K562 (cell line): ENCODE measurements at regions not wholly inside any gene's neighbourhood (a gene's known extent, or its start where the extent isn't known, plus 50 kb on each side); places are given as distances from the start of the nearest gene placed in this dataset.

ENCODE experiments used
- CREB1 ChIP-seq, 2 experiments: sonication (generic) in 1 of 2; formaldehyde crosslinking in 1 of 2; IDR thresholded peaks; 2 replicates each; pipeline versions ENCODE4 v1.6.1 to v1.8.0; 2012 to 2022; ENCODE audit warnings: inconsistent platforms in 1 of 2, mild to moderate bottlenecking in 1 of 2, missing genetic modification reagents in 1 of 2, moderate library complexity in 1 of 2
- GABPA ChIP-seq: fragments of 200-800 bp; sonication (Bioruptor generic); conservative IDR thresholded peaks from 2 replicates; pipeline ENCODE4 v1.6.1; 2016; ENCODE audit warnings: low read depth, missing genetic modification characterization, missing compliant biosample characterization
- JUNB ChIP-seq: fragments of 450-650 bp; formaldehyde crosslinking; conservative IDR thresholded peaks from 2 replicates; pipeline ENCODE4 v1.4.0; 2020; ENCODE audit warnings: mild to moderate bottlenecking
- SMAD3 ChIP-seq: fragments of 450-650 bp; formaldehyde crosslinking; conservative IDR thresholded peaks from 2 replicates; pipeline ENCODE4 v1.4.0; 2020; ENCODE audit warnings: mild to moderate bottlenecking
- YY1 ChIP-seq, 3 experiments: IDR thresholded peaks; 2 replicates each; pipeline ENCODE4 v1.6.1; 2011; ENCODE audit warnings: low read length in 2 of 3, mild to moderate bottlenecking in 2 of 3, moderate library complexity in 2 of 3, borderline replicate concordance in 1 of 3, control low read depth in 1 of 3, low read depth in 1 of 3; ENCODE audit not compliant: insufficient read depth in 3 of 3, insufficient replicate concordance in 2 of 3, control insufficient read depth in 1 of 3, insufficient read length in 1 of 3; ENCODE audit errors: extremely low read depth in 1 of 3
- ZNF24 ChIP-seq: fragments of 450-650 bp; IDR thresholded peaks from 2 replicates; pipeline ENCODE4 v1.6.1; 2016
- TF ChIP-seq, protein P1 (sequence below), 3 experiments: IDR thresholded peaks in 2 of 3; conservative IDR thresholded peaks in 1 of 3; 2 replicates each; pipeline ENCODE4 v1.5.1; 2011 to 2012; ENCODE audit warnings: low read length in 3 of 3, mild to moderate bottlenecking in 3 of 3, control low read depth in 2 of 3, improper control_type of control experiment in 1 of 3, inconsistent platforms in 1 of 3, low read depth in 1 of 3, mixed read lengths in 1 of 3, moderate library complexity in 1 of 3; ENCODE audit not compliant: insufficient read depth in 2 of 3
- TF ChIP-seq, protein P2 (sequence below): sonication (generic); formaldehyde crosslinking; IDR thresholded peaks from 2 replicates; pipeline ENCODE4 v1.8.0; 2022; ENCODE audit warnings: mild to moderate bottlenecking, low read depth, missing genetic modification reagents
- TF ChIP-seq, protein P3 (sequence below): sonication (generic); formaldehyde crosslinking; IDR thresholded peaks from 2 replicates; pipeline ENCODE4 v1.9.0; 2022; ENCODE audit warnings: mild to moderate bottlenecking, missing genetic modification reagents

DNA sequence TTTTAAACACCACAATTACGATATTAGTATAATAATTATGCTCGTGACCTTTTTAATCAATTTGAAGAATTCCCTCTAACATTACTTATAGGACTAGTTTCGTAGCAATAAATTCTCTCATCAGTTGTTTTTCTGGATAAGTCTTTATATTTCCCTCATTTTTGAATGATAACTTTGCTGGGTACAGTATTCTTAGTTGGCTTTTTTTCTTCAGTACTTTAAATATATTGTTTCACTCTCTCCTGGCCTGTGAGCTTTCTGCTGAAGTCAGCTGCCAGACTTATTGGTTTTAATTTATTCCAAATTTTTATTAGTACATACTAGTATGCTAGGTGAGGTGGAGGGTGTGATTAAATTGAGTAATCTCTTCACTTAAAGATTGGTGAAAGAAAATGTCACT is 123.8 kb upstream of the CNTNAP5 start:
- TF ChIP-seq ZNF24: no peak
- no peak for TF ChIP-seq YY1 (IDR thresholded peaks at IDR 0.05; ENCODE audit: borderline replicate concordance in 1 of 3, control insufficient read depth in 1 of 3, extremely low read depth in 1 of 3, insufficient read depth in 3 of 3, insufficient read length in 1 of 3, insufficient replicate concordance in 2 of 3, low read depth in 1 of 3, low read length in 2 of 3)
- no peak for TF ChIP-seq SMAD3 (CRISPR knock-in tag)
- TF ChIP-seq, protein P1, sequence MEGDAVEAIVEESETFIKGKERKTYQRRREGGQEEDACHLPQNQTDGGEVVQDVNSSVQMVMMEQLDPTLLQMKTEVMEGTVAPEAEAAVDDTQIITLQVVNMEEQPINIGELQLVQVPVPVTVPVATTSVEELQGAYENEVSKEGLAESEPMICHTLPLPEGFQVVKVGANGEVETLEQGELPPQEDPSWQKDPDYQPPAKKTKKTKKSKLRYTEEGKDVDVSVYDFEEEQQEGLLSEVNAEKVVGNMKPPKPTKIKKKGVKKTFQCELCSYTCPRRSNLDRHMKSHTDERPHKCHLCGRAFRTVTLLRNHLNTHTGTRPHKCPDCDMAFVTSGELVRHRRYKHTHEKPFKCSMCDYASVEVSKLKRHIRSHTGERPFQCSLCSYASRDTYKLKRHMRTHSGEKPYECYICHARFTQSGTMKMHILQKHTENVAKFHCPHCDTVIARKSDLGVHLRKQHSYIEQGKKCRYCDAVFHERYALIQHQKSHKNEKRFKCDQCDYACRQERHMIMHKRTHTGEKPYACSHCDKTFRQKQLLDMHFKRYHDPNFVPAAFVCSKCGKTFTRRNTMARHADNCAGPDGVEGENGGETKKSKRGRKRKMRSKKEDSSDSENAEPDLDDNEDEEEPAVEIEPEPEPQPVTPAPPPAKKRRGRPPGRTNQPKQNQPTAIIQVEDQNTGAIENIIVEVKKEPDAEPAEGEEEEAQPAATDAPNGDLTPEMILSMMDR (IDR thresholded peaks at IDR 0.05 in 2 of 3, conservative IDR thresholded peaks at IDR 0.05 in 1 of 3; ENCODE audit: insufficient read depth in 2 of 3, low read depth in 1 of 3, low read length in 3 of 3): no peak
- no peak for TF ChIP-seq CREB1 (IDR thresholded peaks at IDR 0.05)
- no peak for TF ChIP-seq CREB1 (CRISPR knock-in tag; IDR thresholded peaks at IDR 0.05)
- TF ChIP-seq JUNB: no peak
- TF ChIP-seq, protein P2, sequence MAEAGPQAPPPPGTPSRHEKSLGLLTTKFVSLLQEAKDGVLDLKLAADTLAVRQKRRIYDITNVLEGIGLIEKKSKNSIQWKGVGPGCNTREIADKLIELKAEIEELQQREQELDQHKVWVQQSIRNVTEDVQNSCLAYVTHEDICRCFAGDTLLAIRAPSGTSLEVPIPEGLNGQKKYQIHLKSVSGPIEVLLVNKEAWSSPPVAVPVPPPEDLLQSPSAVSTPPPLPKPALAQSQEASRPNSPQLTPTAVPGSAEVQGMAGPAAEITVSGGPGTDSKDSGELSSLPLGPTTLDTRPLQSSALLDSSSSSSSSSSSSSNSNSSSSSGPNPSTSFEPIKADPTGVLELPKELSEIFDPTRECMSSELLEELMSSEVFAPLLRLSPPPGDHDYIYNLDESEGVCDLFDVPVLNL (CRISPR knock-in tag): no peak
- TF ChIP-seq GABPA (tag): no peak
- TF ChIP-seq, protein P3, sequence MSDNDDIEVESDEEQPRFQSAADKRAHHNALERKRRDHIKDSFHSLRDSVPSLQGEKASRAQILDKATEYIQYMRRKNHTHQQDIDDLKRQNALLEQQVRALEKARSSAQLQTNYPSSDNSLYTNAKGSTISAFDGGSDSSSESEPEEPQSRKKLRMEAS (CRISPR knock-in tag): no peak
